ENCODE measurements at regions not wholly inside any gene's neighbourhood (a gene's known extent, or its start where the extent isn't known, plus 50 kb on each side); places are given as distances from the start of the nearest gene placed in this dataset.

DNA sequence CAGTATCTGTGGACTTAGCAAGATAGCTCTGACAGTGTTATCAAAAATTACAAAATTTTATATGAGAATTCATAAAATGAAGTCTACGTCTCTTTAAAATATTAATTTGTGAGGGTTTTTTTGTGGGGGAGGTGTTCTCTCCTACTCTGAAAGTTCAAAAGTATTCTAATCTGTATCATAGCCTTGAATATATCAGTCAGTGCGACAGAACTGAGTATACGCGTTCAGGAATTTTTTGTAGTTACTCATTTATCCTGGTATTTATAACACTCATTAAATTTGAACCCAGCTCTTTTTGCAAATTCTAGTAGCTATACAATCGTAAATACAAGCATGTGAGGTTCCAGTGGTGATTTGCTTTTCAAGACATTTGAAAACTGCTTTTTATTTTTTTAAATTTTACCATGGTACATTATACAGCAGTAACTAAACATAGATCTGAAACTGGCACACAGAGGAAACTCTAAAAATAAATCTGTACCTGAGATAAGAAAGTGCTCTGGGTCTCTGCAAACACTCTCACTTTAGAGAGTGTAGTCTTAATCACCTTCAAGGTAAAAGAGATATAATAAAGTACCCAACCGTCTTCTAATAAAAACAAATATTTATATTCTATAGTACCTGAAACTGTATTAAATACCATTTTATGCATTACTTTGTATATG is 178.4 kb upstream of the ADAMTS5 start:
- Mint-ChIP-seq H3K9me3 (peaks cover 11% of the 10 kb centered on the region), H3K36me3 (ENCODE audit: low read depth) (peaks cover 9% of the 10 kb centered on the region), H3K4me1 (no peaks in the 10 kb centered on the region), H3K27me3 (ENCODE audit: insufficient read depth, low read depth, poor library complexity) (no peaks in the 10 kb centered on the region), H3K27ac (no peak overlapping the region), H3K4me3 (no peak overlapping the region)
- no peak overlapping the region for H3K4me2 ChIP-seq
- no peak overlapping the region for H3K27ac ChIP-seq (ENCODE audit: low read depth)
- no peak overlapping the region for H2AFZ ChIP-seq
- no peak overlapping the region for H3K4me3 ChIP-seq
- TF ChIP-seq, protein P1, sequence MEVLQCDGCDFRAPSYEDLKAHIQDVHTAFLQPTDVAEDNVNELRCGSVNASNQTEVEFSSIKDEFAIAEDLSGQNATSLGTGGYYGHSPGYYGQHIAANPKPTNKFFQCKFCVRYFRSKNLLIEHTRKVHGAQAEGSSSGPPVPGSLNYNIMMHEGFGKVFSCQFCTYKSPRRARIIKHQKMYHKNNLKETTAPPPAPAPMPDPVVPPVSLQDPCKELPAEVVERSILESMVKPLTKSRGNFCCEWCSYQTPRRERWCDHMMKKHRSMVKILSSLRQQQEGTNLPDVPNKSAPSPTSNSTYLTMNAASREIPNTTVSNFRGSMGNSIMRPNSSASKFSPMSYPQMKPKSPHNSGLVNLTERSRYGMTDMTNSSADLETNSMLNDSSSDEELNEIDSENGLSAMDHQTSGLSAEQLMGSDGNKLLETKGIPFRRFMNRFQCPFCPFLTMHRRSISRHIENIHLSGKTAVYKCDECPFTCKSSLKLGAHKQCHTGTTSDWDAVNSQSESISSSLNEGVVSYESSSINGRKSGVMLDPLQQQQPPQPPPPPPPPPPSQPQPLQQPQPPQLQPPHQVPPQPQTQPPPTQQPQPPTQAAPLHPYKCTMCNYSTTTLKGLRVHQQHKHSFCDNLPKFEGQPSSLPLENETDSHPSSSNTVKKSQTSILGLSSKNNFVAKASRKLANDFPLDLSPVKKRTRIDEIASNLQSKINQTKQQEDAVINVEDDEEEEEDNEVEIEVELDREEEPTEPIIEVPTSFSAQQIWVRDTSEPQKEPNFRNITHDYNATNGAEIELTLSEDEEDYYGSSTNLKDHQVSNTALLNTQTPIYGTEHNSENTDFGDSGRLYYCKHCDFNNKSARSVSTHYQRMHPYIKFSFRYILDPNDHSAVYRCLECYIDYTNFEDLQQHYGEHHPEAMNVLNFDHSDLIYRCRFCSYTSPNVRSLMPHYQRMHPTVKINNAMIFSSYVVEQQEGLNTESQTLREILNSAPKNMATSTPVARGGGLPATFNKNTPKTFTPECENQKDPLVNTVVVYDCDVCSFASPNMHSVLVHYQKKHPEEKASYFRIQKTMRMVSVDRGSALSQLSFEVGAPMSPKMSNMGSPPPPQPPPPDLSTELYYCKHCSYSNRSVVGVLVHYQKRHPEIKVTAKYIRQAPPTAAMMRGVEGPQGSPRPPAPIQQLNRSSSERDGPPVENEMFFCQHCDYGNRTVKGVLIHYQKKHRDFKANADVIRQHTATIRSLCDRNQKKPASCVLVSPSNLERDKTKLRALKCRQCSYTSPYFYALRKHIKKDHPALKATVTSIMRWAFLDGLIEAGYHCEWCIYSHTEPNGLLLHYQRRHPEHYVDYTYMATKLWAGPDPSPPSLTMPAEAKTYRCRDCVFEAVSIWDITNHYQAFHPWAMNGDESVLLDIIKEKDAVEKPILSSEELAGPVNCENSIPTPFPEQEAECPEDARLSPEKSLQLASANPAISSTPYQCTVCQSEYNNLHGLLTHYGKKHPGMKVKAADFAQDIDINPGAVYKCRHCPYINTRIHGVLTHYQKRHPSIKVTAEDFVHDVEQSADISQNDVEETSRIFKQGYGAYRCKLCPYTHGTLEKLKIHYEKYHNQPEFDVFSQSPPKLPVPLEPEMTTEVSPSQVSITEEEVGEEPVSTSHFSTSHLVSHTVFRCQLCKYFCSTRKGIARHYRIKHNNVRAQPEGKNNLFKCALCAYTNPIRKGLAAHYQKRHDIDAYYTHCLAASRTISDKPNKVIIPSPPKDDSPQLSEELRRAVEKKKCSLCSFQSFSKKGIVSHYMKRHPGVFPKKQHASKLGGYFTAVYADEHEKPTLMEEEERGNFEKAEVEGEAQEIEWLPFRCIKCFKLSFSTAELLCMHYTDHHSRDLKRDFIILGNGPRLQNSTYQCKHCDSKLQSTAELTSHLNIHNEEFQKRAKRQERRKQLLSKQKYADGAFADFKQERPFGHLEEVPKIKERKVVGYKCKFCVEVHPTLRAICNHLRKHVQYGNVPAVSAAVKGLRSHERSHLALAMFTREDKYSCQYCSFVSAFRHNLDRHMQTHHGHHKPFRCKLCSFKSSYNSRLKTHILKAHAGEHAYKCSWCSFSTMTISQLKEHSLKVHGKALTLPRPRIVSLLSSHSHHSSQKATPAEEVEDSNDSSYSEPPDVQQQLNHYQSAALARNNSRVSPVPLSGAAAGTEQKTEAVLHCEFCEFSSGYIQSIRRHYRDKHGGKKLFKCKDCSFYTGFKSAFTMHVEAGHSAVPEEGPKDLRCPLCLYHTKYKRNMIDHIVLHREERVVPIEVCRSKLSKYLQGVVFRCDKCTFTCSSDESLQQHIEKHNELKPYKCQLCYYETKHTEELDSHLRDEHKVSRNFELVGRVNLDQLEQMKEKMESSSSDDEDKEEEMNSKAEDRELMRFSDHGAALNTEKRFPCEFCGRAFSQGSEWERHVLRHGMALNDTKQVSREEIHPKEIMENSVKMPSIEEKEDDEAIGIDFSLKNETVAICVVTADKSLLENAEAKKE (CRISPR knock-in tag; IDR thresholded peaks at IDR 0.05): no peak
- TF ChIP-seq NANOG (IDR thresholded peaks at IDR 0.05; ENCODE audit: borderline replicate concordance): no peak
- no peak for TF ChIP-seq EZH2phosphoT487 (IDR thresholded peaks at IDR 0.05; ENCODE audit: unreplicated experiment)
- no peak for TF ChIP-seq JUNB (IDR thresholded peaks at IDR 0.05; ENCODE audit: unreplicated experiment)
- no peak for TF ChIP-seq ZNF331 (CRISPR knock-in tag; IDR thresholded peaks at IDR 0.05; ENCODE audit: low read depth)
- TF ChIP-seq STAT1 (IDR thresholded peaks at IDR 0.05; ENCODE audit: unreplicated experiment): no peak
- TF ChIP-seq CTCF (conservative IDR thresholded peaks at IDR 0.05; ENCODE audit: low read depth in 2 of 2): no peak
- TF ChIP-seq ZNF114 (CRISPR knock-in tag; IDR thresholded peaks at IDR 0.05): no peak
- no peak for TF ChIP-seq CREB1 (CRISPR knock-in tag; IDR thresholded peaks at IDR 0.05; ENCODE audit: low read depth)
- TF ChIP-seq POLR2AphosphoS5 (IDR thresholded peaks at IDR 0.05; ENCODE audit: low read depth): no peak
- TF ChIP-seq EZH2 (IDR thresholded peaks at IDR 0.05; ENCODE audit: low read depth, unreplicated experiment): no peak
- TF ChIP-seq, protein P2, sequence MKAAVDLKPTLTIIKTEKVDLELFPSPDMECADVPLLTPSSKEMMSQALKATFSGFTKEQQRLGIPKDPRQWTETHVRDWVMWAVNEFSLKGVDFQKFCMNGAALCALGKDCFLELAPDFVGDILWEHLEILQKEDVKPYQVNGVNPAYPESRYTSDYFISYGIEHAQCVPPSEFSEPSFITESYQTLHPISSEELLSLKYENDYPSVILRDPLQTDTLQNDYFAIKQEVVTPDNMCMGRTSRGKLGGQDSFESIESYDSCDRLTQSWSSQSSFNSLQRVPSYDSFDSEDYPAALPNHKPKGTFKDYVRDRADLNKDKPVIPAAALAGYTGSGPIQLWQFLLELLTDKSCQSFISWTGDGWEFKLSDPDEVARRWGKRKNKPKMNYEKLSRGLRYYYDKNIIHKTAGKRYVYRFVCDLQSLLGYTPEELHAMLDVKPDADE (IDR thresholded peaks at IDR 0.05): no peak
- TF ChIP-seq, protein P3, sequence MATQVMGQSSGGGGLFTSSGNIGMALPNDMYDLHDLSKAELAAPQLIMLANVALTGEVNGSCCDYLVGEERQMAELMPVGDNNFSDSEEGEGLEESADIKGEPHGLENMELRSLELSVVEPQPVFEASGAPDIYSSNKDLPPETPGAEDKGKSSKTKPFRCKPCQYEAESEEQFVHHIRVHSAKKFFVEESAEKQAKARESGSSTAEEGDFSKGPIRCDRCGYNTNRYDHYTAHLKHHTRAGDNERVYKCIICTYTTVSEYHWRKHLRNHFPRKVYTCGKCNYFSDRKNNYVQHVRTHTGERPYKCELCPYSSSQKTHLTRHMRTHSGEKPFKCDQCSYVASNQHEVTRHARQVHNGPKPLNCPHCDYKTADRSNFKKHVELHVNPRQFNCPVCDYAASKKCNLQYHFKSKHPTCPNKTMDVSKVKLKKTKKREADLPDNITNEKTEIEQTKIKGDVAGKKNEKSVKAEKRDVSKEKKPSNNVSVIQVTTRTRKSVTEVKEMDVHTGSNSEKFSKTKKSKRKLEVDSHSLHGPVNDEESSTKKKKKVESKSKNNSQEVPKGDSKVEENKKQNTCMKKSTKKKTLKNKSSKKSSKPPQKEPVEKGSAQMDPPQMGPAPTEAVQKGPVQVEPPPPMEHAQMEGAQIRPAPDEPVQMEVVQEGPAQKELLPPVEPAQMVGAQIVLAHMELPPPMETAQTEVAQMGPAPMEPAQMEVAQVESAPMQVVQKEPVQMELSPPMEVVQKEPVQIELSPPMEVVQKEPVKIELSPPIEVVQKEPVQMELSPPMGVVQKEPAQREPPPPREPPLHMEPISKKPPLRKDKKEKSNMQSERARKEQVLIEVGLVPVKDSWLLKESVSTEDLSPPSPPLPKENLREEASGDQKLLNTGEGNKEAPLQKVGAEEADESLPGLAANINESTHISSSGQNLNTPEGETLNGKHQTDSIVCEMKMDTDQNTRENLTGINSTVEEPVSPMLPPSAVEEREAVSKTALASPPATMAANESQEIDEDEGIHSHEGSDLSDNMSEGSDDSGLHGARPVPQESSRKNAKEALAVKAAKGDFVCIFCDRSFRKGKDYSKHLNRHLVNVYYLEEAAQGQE (IDR thresholded peaks at IDR 0.05; ENCODE audit: unreplicated experiment): no peak
- H3K9me2 ChIP-seq (ENCODE audit: insufficient read depth): no peaks in the 10 kb centered on the region
- H3K4me1 ChIP-seq (ENCODE audit: insufficient read depth): no peaks in the 10 kb centered on the region
- no peaks in the 10 kb centered on the region for H3F3A ChIP-seq (replicated peaks; ENCODE audit: low read depth)
- H3K79me2 ChIP-seq (replicated peaks; ENCODE audit: insufficient read depth): no peaks in the 10 kb centered on the region
- H3K27me3 ChIP-seq (ENCODE audit: insufficient read depth): no peaks in the 10 kb centered on the region
- H4K20me1 ChIP-seq (replicated peaks; ENCODE audit: insufficient read depth): no peaks in the 10 kb centered on the region
- H3K36me3 ChIP-seq (ENCODE audit: insufficient read depth): no peaks in the 10 kb centered on the region
- DNase-seq (ENCODE audit: low spot score) (no peak), ATAC-seq (no peak)

Measured in GM23338 (cell line).